CD4-positive, alpha-beta T cell (primary cell): ENCODE measurements at regions not wholly inside any gene's neighbourhood (a gene's known extent, or its start where the extent isn't known, plus 50 kb on each side); places are given as distances from the start of the nearest gene placed in this dataset.

Experiments used
- ATAC-seq: fragments of 200-7000 bp; cut with Tn5 transposase; one replicate; pipeline ENCODE4 v1.10.0; 2022; ENCODE audit warnings: mild to moderate bottlenecking; ENCODE audit not compliant: poor library complexity
- CTCF ChIA-PET: fragments of 350-600 bp; sonication (Branson Sonifier 250); formaldehyde crosslinking; loops from one replicate; lab custom pipeline; 2021; ENCODE audit warnings: antibody characterized with exemption, inconsistent platforms; lab: Charles Lee
- POLR2A ChIA-PET: fragments of 350-600 bp; sonication (Branson Sonifier 250); formaldehyde crosslinking; loops from one replicate; lab custom pipeline; 2021; ENCODE audit warnings: antibody characterized with exemption, inconsistent platforms; lab: Charles Lee
- DNase-seq, 14 experiments: peaks; one replicate each; pipeline ENCODE4 v3.0.0-alpha.2; 2013 to 2020; ENCODE audit warnings: mixed read lengths in 2 of 14
- H3K27ac ChIP-seq, 2 donors: one replicate each; pipeline versions ENCODE4 v1.5.1 to v1.7.0; 2013; ENCODE audit warnings: low read length in 2 of 2, low read depth in 1 of 2, mild to moderate bottlenecking in 1 of 2
- H3K27me3 ChIP-seq, 2 experiments: 1 replicate in 1 of 2; 2 replicates in 1 of 2; pipeline versions ENCODE4 v1.6.1 to v1.7.0; 2013; ENCODE audit warnings: low read length in 2 of 2, control low read depth in 1 of 2, mild to moderate bottlenecking in 1 of 2, moderate library complexity in 1 of 2; ENCODE audit not compliant: insufficient read depth in 2 of 2, control insufficient read depth in 1 of 2
- H3K36me3 ChIP-seq: one replicate; pipeline ENCODE4 v1.6.1; 2013; ENCODE audit warnings: low read length, control low read depth; ENCODE audit not compliant: insufficient read depth
- H3K4me1 ChIP-seq: one replicate; pipeline ENCODE4 v1.6.1; 2013; ENCODE audit warnings: low read length, control low read depth; ENCODE audit not compliant: insufficient read depth
- H3K4me3 ChIP-seq: one replicate; pipeline ENCODE4 v1.5.1; 2013; ENCODE audit warnings: mild to moderate bottlenecking, low read length, moderate library complexity
- H3K9me3 ChIP-seq, 2 experiments: 1 replicate in 1 of 2; 2 replicates in 1 of 2; pipeline versions ENCODE4 v1.6.1 to v1.7.0; 2013; ENCODE audit warnings: low read length in 2 of 2, mild to moderate bottlenecking in 2 of 2, control low read depth in 1 of 2, moderate library complexity in 1 of 2; ENCODE audit not compliant: control insufficient read depth in 1 of 2, insufficient read depth in 1 of 2
- H3K27ac Mint-ChIP-seq: one replicate; pipeline ENCODE4 v1.8.0; 2020; ENCODE audit warnings: mixed read lengths
- H3K27me3 Mint-ChIP-seq: one replicate; pipeline ENCODE4 v1.8.0; 2021; ENCODE audit warnings: mixed read lengths
- H3K36me3 Mint-ChIP-seq: one replicate; pipeline ENCODE4 v1.8.0; 2021; ENCODE audit warnings: low read depth, mixed read lengths
- H3K4me1 Mint-ChIP-seq: one replicate; pipeline ENCODE4 v1.8.0; 2021; ENCODE audit warnings: low read depth, mixed read lengths
- H3K4me3 Mint-ChIP-seq: one replicate; pipeline ENCODE4 v1.8.0; 2020; ENCODE audit warnings: mild to moderate bottlenecking, mixed read lengths
- H3K9me3 Mint-ChIP-seq: one replicate; pipeline ENCODE4 v1.8.0; 2020; ENCODE audit warnings: mixed read lengths
- intact Hi-C, 2 experiments: fragments of 100-400 bp; cut with DNase I in 1 of 2; cut with micrococcal nuclease in 1 of 2; formaldehyde crosslinking; loops; one replicate each; pipeline versions ENCODE4 v1.15.1 to v1.9.0; 2023 to 2025; cut with DNase I, micrococcal nuclease
- TF ChIP-seq, protein P1 (sequence below): fragments of 200-600 bp; IDR thresholded peaks from one replicate; pipeline ENCODE4 v1.8.0; 2022; ENCODE audit warnings: antibody characterized with exemption, mild to moderate bottlenecking

DNA sequence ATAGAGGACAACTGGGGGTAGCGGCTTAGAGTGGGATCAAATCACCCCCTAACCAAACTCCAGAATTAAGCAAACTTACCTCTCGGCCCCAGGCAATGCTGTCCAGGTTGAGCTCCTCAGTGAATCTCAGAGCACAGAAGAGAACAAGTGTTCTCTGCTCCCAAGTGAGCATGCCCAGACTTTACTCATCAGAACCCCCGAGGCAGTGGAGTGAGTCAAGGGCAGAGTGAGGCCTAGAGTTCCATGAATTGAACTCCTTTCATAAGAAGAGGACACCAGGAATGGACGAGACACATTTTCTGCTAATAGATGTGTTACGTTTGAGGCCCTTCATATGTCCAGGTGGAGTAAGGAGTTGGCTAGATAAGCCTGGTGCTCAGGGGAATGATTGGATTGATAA is 134.0 kb upstream of the DTNBP1 start:
- ATAC-seq (no peak), DNase-seq (no peak)
- Mint-ChIP-seq H3K36me3 (no peaks in the 10 kb centered on the region), H3K4me3 (no peak overlapping the region), H3K27ac (no peak overlapping the region), H3K9me3 (peaks cover 10% of the 10 kb centered on the region), H3K27me3 (no peaks in the 10 kb centered on the region), H3K4me1 (no peaks in the 10 kb centered on the region)
- Histone ChIP-seq H3K36me3 (no peaks in the 10 kb centered on the region), H3K27ac (no peak overlapping the region), H3K9me3 (peaks cover 0 to 11% of the 10 kb centered on the region in 2 experiments), H3K27me3 (no peaks in the 10 kb centered on the region), H3K4me3 (no peak overlapping the region), H3K4me1 (no peaks in the 10 kb centered on the region)
- TF ChIP-seq, protein P1, sequence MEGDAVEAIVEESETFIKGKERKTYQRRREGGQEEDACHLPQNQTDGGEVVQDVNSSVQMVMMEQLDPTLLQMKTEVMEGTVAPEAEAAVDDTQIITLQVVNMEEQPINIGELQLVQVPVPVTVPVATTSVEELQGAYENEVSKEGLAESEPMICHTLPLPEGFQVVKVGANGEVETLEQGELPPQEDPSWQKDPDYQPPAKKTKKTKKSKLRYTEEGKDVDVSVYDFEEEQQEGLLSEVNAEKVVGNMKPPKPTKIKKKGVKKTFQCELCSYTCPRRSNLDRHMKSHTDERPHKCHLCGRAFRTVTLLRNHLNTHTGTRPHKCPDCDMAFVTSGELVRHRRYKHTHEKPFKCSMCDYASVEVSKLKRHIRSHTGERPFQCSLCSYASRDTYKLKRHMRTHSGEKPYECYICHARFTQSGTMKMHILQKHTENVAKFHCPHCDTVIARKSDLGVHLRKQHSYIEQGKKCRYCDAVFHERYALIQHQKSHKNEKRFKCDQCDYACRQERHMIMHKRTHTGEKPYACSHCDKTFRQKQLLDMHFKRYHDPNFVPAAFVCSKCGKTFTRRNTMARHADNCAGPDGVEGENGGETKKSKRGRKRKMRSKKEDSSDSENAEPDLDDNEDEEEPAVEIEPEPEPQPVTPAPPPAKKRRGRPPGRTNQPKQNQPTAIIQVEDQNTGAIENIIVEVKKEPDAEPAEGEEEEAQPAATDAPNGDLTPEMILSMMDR = no peak
- ChIA-PET POLR2A (no interaction called here), CTCF (no interaction called here)
- intact Hi-C loops = no loop called here

DNA sequence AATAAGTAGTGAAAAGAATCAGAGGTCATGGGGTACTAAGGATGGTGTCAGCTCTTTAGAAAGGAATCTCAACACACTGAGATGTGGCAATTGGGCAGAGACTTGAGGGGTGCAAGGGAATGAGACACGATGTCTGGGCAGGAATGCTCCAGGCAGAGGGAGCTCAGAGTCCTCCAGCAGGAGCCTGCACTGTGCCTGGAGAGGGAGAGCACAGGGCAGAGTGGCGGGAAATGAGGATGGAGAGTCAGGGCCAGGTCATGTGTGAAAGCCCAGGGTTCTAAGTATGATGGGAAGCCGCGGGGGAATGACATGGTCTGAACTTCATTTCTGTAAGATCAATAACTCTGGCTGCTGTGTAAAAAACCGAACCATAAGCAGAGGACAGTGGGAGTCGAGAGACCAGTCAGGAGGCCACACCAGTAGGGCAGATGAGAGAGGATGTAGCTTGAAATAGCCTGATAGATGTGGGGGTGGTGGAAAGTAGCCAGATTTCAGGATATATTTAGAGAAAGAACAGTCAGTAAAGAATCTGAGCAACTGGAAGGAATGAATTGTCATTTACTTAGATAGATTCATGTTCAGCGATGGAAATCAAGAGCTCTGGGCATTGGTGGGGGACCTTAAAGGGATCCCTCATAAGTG is 133.4 kb upstream of the DTNBP1 start:
- Histone ChIP-seq H3K27me3 (no peaks in the 10 kb centered on the region), H3K27ac (no peak overlapping the region), H3K9me3 (peaks cover 0 to 11% of the 10 kb centered on the region in 2 experiments), H3K4me1 (no peaks in the 10 kb centered on the region), H3K4me3 (no peak overlapping the region), H3K36me3 (no peaks in the 10 kb centered on the region)
- Mint-ChIP-seq H3K4me3 (no peak overlapping the region), H3K27me3 (no peaks in the 10 kb centered on the region), H3K27ac (no peak overlapping the region), H3K36me3 (no peaks in the 10 kb centered on the region), H3K9me3 (peaks cover 10% of the 10 kb centered on the region), H3K4me1 (no peaks in the 10 kb centered on the region)
- intact Hi-C loops = no loop called here
- no peak for ATAC-seq
- ChIA-PET POLR2A (no interaction called here), CTCF (no interaction called here)
- TF ChIP-seq, protein P1 = no peak
- no peak for DNase-seq

DNA sequence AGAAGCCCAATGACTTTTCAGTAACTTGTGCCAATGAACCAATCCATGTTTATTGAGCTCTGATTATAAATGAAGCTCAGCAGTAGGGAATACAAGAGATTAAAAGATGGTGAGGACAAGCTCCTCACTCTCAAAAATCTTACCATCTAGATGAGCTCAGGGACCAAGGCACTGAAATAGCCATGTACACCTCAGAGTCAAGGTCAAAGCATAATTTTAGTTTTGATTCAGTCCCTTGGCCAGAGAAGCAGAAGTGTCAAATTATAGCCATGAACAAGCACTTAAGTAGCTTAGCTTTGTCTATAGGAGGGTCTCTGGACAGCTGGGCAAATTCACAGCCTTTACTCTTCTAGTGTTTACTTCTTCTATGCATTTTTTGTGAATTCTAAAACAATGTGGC is 131.0 kb upstream of the DTNBP1 start:
- H3K36me3 ChIP-seq = no peaks in the 10 kb centered on the region
- no peaks in the 10 kb centered on the region for H3K27me3 ChIP-seq
- no peak overlapping the region for H3K27ac Mint-ChIP-seq
- ChIA-PET POLR2A (no interaction called here), CTCF (no interaction called here)
- ATAC-seq = no peak
- peaks cover 0 to 11% of the 10 kb centered on the region in 2 experiments for H3K9me3 ChIP-seq
- H3K4me1 Mint-ChIP-seq = no peaks in the 10 kb centered on the region
- no peak for DNase-seq
- H3K9me3 Mint-ChIP-seq = peaks cover 10% of the 10 kb centered on the region
- H3K4me1 ChIP-seq = no peaks in the 10 kb centered on the region
- H3K27me3 Mint-ChIP-seq = no peaks in the 10 kb centered on the region
- TF ChIP-seq, protein P1 = no peak
- no peaks in the 10 kb centered on the region for H3K36me3 Mint-ChIP-seq
- H3K27ac ChIP-seq = no peak overlapping the region
- H3K4me3 Mint-ChIP-seq = no peak overlapping the region
- intact Hi-C loops = no loop called here
- H3K4me3 ChIP-seq = no peak overlapping the region
